ENCODE measurements at regions not wholly inside any gene's neighbourhood (a gene's known extent, or its start where the extent isn't known, plus 50 kb on each side); places are given as distances from the start of the nearest gene placed in this dataset.

DNA sequence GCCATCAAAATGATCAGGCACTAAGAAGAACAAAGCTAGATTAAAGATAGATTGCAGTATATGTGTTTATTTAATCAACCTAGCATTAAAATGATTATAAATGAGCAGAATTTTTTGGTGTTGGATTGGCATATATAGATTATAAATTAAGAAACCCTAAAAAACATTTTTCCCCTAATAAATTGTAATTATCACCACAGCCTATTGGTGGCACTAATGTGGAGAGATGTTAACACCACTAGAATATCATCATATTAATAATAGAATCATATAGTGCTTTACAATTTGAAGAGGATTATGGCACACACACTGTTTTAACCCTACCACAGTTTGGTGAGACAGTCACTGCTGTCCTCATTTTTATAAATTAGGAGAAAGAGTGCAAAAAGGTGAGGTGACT, 112.4 kb upstream of the RND3 start:
- TF ChIP-seq, protein P1, sequence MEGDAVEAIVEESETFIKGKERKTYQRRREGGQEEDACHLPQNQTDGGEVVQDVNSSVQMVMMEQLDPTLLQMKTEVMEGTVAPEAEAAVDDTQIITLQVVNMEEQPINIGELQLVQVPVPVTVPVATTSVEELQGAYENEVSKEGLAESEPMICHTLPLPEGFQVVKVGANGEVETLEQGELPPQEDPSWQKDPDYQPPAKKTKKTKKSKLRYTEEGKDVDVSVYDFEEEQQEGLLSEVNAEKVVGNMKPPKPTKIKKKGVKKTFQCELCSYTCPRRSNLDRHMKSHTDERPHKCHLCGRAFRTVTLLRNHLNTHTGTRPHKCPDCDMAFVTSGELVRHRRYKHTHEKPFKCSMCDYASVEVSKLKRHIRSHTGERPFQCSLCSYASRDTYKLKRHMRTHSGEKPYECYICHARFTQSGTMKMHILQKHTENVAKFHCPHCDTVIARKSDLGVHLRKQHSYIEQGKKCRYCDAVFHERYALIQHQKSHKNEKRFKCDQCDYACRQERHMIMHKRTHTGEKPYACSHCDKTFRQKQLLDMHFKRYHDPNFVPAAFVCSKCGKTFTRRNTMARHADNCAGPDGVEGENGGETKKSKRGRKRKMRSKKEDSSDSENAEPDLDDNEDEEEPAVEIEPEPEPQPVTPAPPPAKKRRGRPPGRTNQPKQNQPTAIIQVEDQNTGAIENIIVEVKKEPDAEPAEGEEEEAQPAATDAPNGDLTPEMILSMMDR (IDR thresholded peaks at IDR 0.05): peak in 1 of 3 experiments; percentile 10
- TF ChIP-seq POLR2A (IDR thresholded peaks at IDR 0.05; ENCODE audit: low read depth): no peak
- no peak for TF ChIP-seq EP300 (IDR thresholded peaks at IDR 0.05)
- no peak for TF ChIP-seq POLR2AphosphoS5 (IDR thresholded peaks at IDR 0.05)

Measured in esophagus muscularis mucosa (tissue), 4 donors.